ENCODE measurements at regions not wholly inside any gene's neighbourhood (a gene's known extent, or its start where the extent isn't known, plus 50 kb on each side); places are given as distances from the start of the nearest gene placed in this dataset.

DNA sequence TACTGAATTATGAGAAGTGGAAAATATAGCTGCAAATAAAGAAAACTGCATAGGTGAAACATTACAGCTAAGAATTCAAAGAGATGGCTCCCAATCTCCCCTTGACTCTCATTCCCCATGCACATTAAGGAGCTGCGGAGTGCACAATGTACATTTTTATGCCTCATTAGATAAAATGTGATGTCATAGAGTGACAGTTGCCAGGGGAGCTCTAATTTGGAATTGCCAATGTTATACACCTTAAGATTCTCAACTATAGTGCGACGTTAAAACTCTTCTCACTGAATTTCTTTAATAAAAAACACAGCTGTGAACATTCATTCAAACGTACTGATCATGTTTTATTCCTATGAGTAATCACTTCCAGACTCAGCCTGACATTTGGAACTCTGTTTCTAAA is 386.9 kb upstream of the CELF2 start:
- H3K79me2 ChIP-seq (ENCODE audit: control insufficient read depth, insufficient read depth, low read length) = no peaks in the 10 kb centered on the region
- no peaks in the 10 kb centered on the region for H3K27me3 ChIP-seq (ENCODE audit: control insufficient read depth, extremely low read depth, insufficient read depth, low read length)
- no peak overlapping the region for H2AFZ ChIP-seq (ENCODE audit: control insufficient read depth, low read length)
- dilution Hi-C loops (cut with MboI; ENCODE audit: extremely low pct_ligation_motif_present, low sequenced_read_pairs) = no loop called here
- DNase-seq (ENCODE audit: low read depth, low spot score) = no peak
- no peaks in the 10 kb centered on the region for H3K9me1 ChIP-seq (ENCODE audit: control insufficient read depth, extremely low read depth, insufficient read depth, low read length)
- no peak overlapping the region for H3K27ac ChIP-seq (ENCODE audit: control insufficient read depth, insufficient read depth, low read length)
- H3K4me2 ChIP-seq (ENCODE audit: control insufficient read depth, extremely low read depth, insufficient read depth, low read depth, low read length) = no peak overlapping the region
- H4K20me1 ChIP-seq (ENCODE audit: control insufficient read depth, extremely low read depth, insufficient read depth, low read length) = no peaks in the 10 kb centered on the region
- no peak overlapping the region for H3K4me3 ChIP-seq (ENCODE audit: control insufficient read depth in 2 of 3, extremely low read depth in 1 of 3, insufficient read depth in 2 of 3, low read depth in 1 of 3, low read length in 3 of 3)
- FAIRE-seq = no peak
- H3K9me3 ChIP-seq (ENCODE audit: control insufficient read depth, low read depth, low read length) = no peaks in the 10 kb centered on the region
- TF ChIP-seq EZH2 (IDR thresholded peaks at IDR 0.05; ENCODE audit: low read length) = no peak
- TF ChIP-seq, protein P1, sequence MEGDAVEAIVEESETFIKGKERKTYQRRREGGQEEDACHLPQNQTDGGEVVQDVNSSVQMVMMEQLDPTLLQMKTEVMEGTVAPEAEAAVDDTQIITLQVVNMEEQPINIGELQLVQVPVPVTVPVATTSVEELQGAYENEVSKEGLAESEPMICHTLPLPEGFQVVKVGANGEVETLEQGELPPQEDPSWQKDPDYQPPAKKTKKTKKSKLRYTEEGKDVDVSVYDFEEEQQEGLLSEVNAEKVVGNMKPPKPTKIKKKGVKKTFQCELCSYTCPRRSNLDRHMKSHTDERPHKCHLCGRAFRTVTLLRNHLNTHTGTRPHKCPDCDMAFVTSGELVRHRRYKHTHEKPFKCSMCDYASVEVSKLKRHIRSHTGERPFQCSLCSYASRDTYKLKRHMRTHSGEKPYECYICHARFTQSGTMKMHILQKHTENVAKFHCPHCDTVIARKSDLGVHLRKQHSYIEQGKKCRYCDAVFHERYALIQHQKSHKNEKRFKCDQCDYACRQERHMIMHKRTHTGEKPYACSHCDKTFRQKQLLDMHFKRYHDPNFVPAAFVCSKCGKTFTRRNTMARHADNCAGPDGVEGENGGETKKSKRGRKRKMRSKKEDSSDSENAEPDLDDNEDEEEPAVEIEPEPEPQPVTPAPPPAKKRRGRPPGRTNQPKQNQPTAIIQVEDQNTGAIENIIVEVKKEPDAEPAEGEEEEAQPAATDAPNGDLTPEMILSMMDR (optimal IDR thresholded peaks at IDR 0.05 in 1 of 3, IDR thresholded peaks at IDR 0.05 in 1 of 3, conservative IDR thresholded peaks at IDR 0.05 in 1 of 3; ENCODE audit: extremely low read depth in 1 of 3, insufficient read depth in 2 of 3, low read length in 3 of 3) = no peak
- H3K36me3 ChIP-seq (ENCODE audit: control insufficient read depth in 2 of 2, extremely low read depth in 1 of 2, insufficient read depth in 2 of 2, low read length in 2 of 2) = no peaks in the 10 kb centered on the region
- no peak overlapping the region for H3K9ac ChIP-seq (ENCODE audit: control insufficient read depth, extremely low read depth, insufficient read depth, low read length)
- H3K4me1 ChIP-seq (ENCODE audit: control insufficient read depth, extremely low read depth, insufficient read depth, low read length) = no peaks in the 10 kb centered on the region

DNA sequence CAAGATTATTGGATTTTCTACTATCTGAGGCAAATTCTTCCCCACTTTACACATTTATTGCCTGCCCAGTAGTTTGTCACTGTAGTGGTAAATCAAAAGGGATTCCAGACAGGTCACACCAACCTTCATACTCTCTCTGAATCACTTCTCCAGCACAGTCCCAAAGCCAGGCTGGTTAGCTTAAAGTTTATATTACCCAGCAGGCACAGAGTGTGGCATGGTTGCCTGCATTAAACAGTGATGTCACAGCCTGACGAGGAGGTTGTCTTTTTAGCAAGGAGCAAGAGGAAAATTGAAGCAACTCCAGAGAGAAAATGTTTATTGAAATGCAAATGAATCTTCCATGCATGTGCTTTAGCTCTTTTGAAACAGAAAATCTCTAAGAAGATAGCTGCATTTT is 375.5 kb upstream of the CELF2 start:
- Histone ChIP-seq H2AFZ (ENCODE audit: control insufficient read depth, low read length) (no peak overlapping the region), H3K4me1 (ENCODE audit: control insufficient read depth, extremely low read depth, insufficient read depth, low read length) (no peaks in the 10 kb centered on the region), H3K79me2 (ENCODE audit: control insufficient read depth, insufficient read depth, low read length) (no peaks in the 10 kb centered on the region), H3K9me3 (ENCODE audit: control insufficient read depth, low read depth, low read length) (no peaks in the 10 kb centered on the region), H4K20me1 (ENCODE audit: control insufficient read depth, extremely low read depth, insufficient read depth, low read length) (no peaks in the 10 kb centered on the region), H3K36me3 (ENCODE audit: control insufficient read depth in 2 of 2, extremely low read depth in 1 of 2, insufficient read depth in 2 of 2, low read length in 2 of 2) (no peaks in the 10 kb centered on the region), H3K9ac (ENCODE audit: control insufficient read depth, extremely low read depth, insufficient read depth, low read length) (no peak overlapping the region), H3K9me1 (ENCODE audit: control insufficient read depth, extremely low read depth, insufficient read depth, low read length) (no peaks in the 10 kb centered on the region), H3K27me3 (ENCODE audit: control insufficient read depth, extremely low read depth, insufficient read depth, low read length) (no peaks in the 10 kb centered on the region), H3K27ac (ENCODE audit: control insufficient read depth, insufficient read depth, low read length) (no peak overlapping the region), H3K4me3 (ENCODE audit: control insufficient read depth in 2 of 3, extremely low read depth in 1 of 3, insufficient read depth in 2 of 3, low read depth in 1 of 3, low read length in 3 of 3) (no peak overlapping the region), H3K4me2 (ENCODE audit: control insufficient read depth, extremely low read depth, insufficient read depth, low read depth, low read length) (no peak overlapping the region)
- FAIRE-seq (no peak), DNase-seq (ENCODE audit: low read depth, low spot score) (no peak)
- dilution Hi-C loops (cut with MboI; ENCODE audit: extremely low pct_ligation_motif_present, low sequenced_read_pairs) = no loop called here
- no peak for TF ChIP-seq EZH2 (IDR thresholded peaks at IDR 0.05; ENCODE audit: low read length)
- TF ChIP-seq, protein P1 (optimal IDR thresholded peaks at IDR 0.05 in 1 of 3, IDR thresholded peaks at IDR 0.05 in 1 of 3, conservative IDR thresholded peaks at IDR 0.05 in 1 of 3; ENCODE audit: extremely low read depth in 1 of 3, insufficient read depth in 2 of 3, low read length in 3 of 3) = no peak
